OCI-LY1 (cell line): ENCODE measurements at regions not wholly inside any gene's neighbourhood (a gene's known extent, or its start where the extent isn't known, plus 50 kb on each side); places are given as distances from the start of the nearest gene placed in this dataset.

Source experiments
- H2AFZ ChIP-seq: fragments of 200-600 bp; sonication (generic), shearing (Covaris generic); 2 replicates; pipeline ENCODE4 v1.6.0; 2014; ENCODE audit warnings: antibody characterized with exemption, mild to moderate bottlenecking, low read length
- H3F3A ChIP-seq: fragments of 200-600 bp; sonication (generic), shearing (Covaris generic); 2 replicates; pipeline ENCODE4 v1.6.0; 2014; ENCODE audit warnings: mild to moderate bottlenecking, antibody characterized with exemption, low read length, moderate library complexity; ENCODE audit not compliant: insufficient read depth
- H3K27ac ChIP-seq: fragments of 200-600 bp; sonication (generic); 2 replicates; pipeline ENCODE4 v1.5.1; 2014; ENCODE audit warnings: low read length, mixed run types, mild to moderate bottlenecking, low read depth; ENCODE audit not compliant: poor library complexity, severe bottlenecking
- H3K27me3 ChIP-seq: fragments of 200-600 bp; sonication (generic); 2 replicates; pipeline ENCODE4 v1.6.0; 2014; ENCODE audit warnings: antibody characterized with exemption, mild to moderate bottlenecking, low read length, moderate library complexity; ENCODE audit not compliant: insufficient read depth
- H3K36me3 ChIP-seq: fragments of 200-600 bp; sonication (generic); 2 replicates; pipeline ENCODE4 v1.6.1; 2014; ENCODE audit warnings: mild to moderate bottlenecking, antibody characterized with exemption, low read length, moderate library complexity, mixed read lengths; ENCODE audit not compliant: insufficient read depth
- H3K4me1 ChIP-seq: fragments of 200-600 bp; sonication (generic); 2 replicates; pipeline ENCODE4 v1.5.1; 2014; ENCODE audit warnings: mild to moderate bottlenecking, low read length, moderate library complexity; ENCODE audit not compliant: insufficient read depth, severe bottlenecking
- H3K4me2 ChIP-seq: fragments of 200-600 bp; sonication (generic), shearing (Covaris generic); 2 replicates; pipeline ENCODE4 v1.6.1; 2014; ENCODE audit warnings: low read length
- H3K4me3 ChIP-seq: fragments of 200-600 bp; sonication (generic); 2 replicates; pipeline ENCODE4 v1.5.1; 2014; ENCODE audit warnings: low read length, low read depth, mild to moderate bottlenecking, mixed read lengths; ENCODE audit not compliant: poor library complexity, severe bottlenecking
- H3K79me2 ChIP-seq: fragments of 200-600 bp; shearing (Covaris generic); 2 replicates; pipeline ENCODE4 v1.6.1; 2016; ENCODE audit warnings: mixed run types, low read length, mixed read lengths; ENCODE audit not compliant: insufficient read depth
- H3K9ac ChIP-seq: fragments of 200-600 bp; sonication (generic), shearing (Covaris generic); 2 replicates; pipeline ENCODE4 v1.6.1; 2014; ENCODE audit warnings: mild to moderate bottlenecking, low read length, mixed read lengths
- H3K9me2 ChIP-seq: fragments of 200-600 bp; sonication (generic), shearing (Covaris generic); 2 replicates; pipeline ENCODE4 v1.6.1; 2014; ENCODE audit warnings: low read depth, mild to moderate bottlenecking, low read length, mixed read lengths
- H3K9me3 ChIP-seq: fragments of 200-600 bp; shearing (Covaris generic); 2 replicates; pipeline ENCODE4 v1.6.1; 2014; ENCODE audit warnings: low read length, mixed read lengths
- H4K20me1 ChIP-seq: fragments of 200-600 bp; sonication (generic), shearing (Covaris generic); 2 replicates; pipeline ENCODE4 v1.6.0; 2016; ENCODE audit warnings: mild to moderate bottlenecking, low read length; ENCODE audit not compliant: insufficient read depth
- CTCF ChIP-seq: fragments of 200-600 bp; sonication (generic), shearing (Covaris generic); IDR thresholded peaks from 2 replicates; pipeline ENCODE4 v1.5.1; 2017; ENCODE audit warnings: mild to moderate bottlenecking, antibody characterized with exemption, low read length, moderate library complexity, mixed read lengths
- EZH2 ChIP-seq: fragments of 200-600 bp; sonication (generic), shearing (Covaris generic); IDR thresholded peaks from 2 replicates; pipeline ENCODE4 v1.8.0; 2017; ENCODE audit warnings: borderline replicate concordance, mixed run types, mild to moderate bottlenecking, antibody characterized with exemption, low read length, moderate library complexity, mixed read lengths

- Histone ChIP-seq H3K9me2 (no peaks in the 10 kb centered on the region), H3K9ac (no peak overlapping the region), H3K27ac (no peak overlapping the region), H3K9me3 (no peaks in the 10 kb centered on the region), H4K20me1 (no peaks in the 10 kb centered on the region), H3K4me3 (no peak overlapping the region), H3K4me1 (peaks cover 15% of the 10 kb centered on the region), H3F3A (no peaks in the 10 kb centered on the region), H2AFZ (no peak overlapping the region), H3K27me3 (no peaks in the 10 kb centered on the region; the same call in 1 of the 2 replicates), H3K4me2 (no peak overlapping the region), H3K36me3 (no peaks in the 10 kb centered on the region), H3K79me2 (no peaks in the 10 kb centered on the region)
- TF ChIP-seq CTCF (no peak), EZH2 (no peak)
Measured at GRCh38 chr5:135131801-135132680, 98.0 kb upstream of the PITX1 start.

- Histone ChIP-seq H4K20me1 (no peaks in the 10 kb centered on the region), H3K4me3 (no peak overlapping the region), H3K36me3 (no peaks in the 10 kb centered on the region), H3F3A (no peaks in the 10 kb centered on the region), H3K27ac (no peak overlapping the region), H3K27me3 (no peaks in the 10 kb centered on the region; the same call in 1 of the 2 replicates), H2AFZ (no peak overlapping the region), H3K9me2 (no peaks in the 10 kb centered on the region), H3K9me3 (no peaks in the 10 kb centered on the region), H3K4me2 (no peak overlapping the region), H3K9ac (no peak overlapping the region), H3K79me2 (no peaks in the 10 kb centered on the region), H3K4me1 (peaks cover 8% of the 10 kb centered on the region)
- TF ChIP-seq CTCF (no peak), EZH2 (no peak)
Measured at GRCh38 chr5:135130261-135131215, 96.5 kb upstream of the PITX1 start.

GRCh38 chr5:135129307-135129706 lies 95.3 kb upstream of the PITX1 start:
- H3K4me3 ChIP-seq: no peak overlapping the region
- no peaks in the 10 kb centered on the region for H3F3A ChIP-seq
- H3K79me2 ChIP-seq: no peaks in the 10 kb centered on the region
- H3K27me3 ChIP-seq: no peaks in the 10 kb centered on the region; the same call in 1 of the 2 replicates
- no peak overlapping the region for H2AFZ ChIP-seq
- peaks cover 5% of the 10 kb centered on the region for H3K4me1 ChIP-seq
- no peaks in the 10 kb centered on the region for H4K20me1 ChIP-seq
- no peak overlapping the region for H3K9ac ChIP-seq
- no peak for TF ChIP-seq CTCF
- no peak for TF ChIP-seq EZH2
- no peak overlapping the region for H3K27ac ChIP-seq
- no peaks in the 10 kb centered on the region for H3K36me3 ChIP-seq
- peak overlapping the region; percentile 11; the same call in 1 of the 2 replicates for H3K4me2 ChIP-seq
- H3K9me3 ChIP-seq: no peaks in the 10 kb centered on the region
- H3K9me2 ChIP-seq: no peaks in the 10 kb centered on the region
